Small intestine (tissue), 7 donors: ENCODE measurements at regions not wholly inside any gene's neighbourhood (a gene's known extent, or its start where the extent isn't known, plus 50 kb on each side); places are given as distances from the start of the nearest gene placed in this dataset.

ENCODE experiments used
- DNase-seq, 2 donors: peaks; one replicate each; pipeline versions ENCODE4 v3.0.0 to v3.0.0-alpha.2; 2013
- FAIRE-seq: peaks from 2 replicates; lab custom pipeline; 2012; peaks lifted over from hg19 to GRCh38; lab: Jason Lieb, UNC
- H3K27ac ChIP-seq, 3 donors: one replicate each; pipeline ENCODE4 v1.5.1; 2013; ENCODE audit warnings: low read length in 2 of 3, mild to moderate bottlenecking in 2 of 3, control low read depth in 1 of 3, inconsistent platforms in 1 of 3, low read depth in 1 of 3, moderate library complexity in 1 of 3
- H3K27me3 ChIP-seq, 3 donors: one replicate each; pipeline ENCODE4 v1.6.1; 2013; ENCODE audit warnings: low read length in 3 of 3, inconsistent platforms in 1 of 3; ENCODE audit not compliant: control insufficient read depth in 3 of 3, insufficient read depth in 3 of 3
- H3K36me3 ChIP-seq, 3 donors: one replicate each; pipeline ENCODE4 v1.6.1; 2013; ENCODE audit warnings: low read length in 3 of 3, inconsistent platforms in 1 of 3, low read depth in 1 of 3, mild to moderate bottlenecking in 1 of 3, moderate library complexity in 1 of 3; ENCODE audit not compliant: control insufficient read depth in 3 of 3, insufficient read depth in 2 of 3
- H3K4me1 ChIP-seq, 3 donors: one replicate each; pipeline ENCODE4 v1.6.1; 2013; ENCODE audit warnings: low read length in 2 of 3, inconsistent platforms in 1 of 3, low read depth in 1 of 3, mild to moderate bottlenecking in 1 of 3, moderate library complexity in 1 of 3; ENCODE audit not compliant: control insufficient read depth in 3 of 3, insufficient read depth in 2 of 3
- H3K4me3 ChIP-seq, 3 donors: one replicate each; pipeline ENCODE4 v1.5.1; 2013; ENCODE audit warnings: low read length in 3 of 3, control low read depth in 1 of 3, inconsistent platforms in 1 of 3, low read depth in 1 of 3, mild to moderate bottlenecking in 1 of 3, moderate library complexity in 1 of 3
- H3K9me3 ChIP-seq, 2 donors: one replicate each; pipeline ENCODE4 v1.6.1; 2013; ENCODE audit warnings: low read depth in 1 of 2, low read length in 1 of 2; ENCODE audit not compliant: control insufficient read depth in 2 of 2, insufficient read depth in 1 of 2
- WGBS, 3 donors: extraction: QIAGEN DNeasy Blood & Tissue Kit; methylation state at CpG; one replicate each; pipeline ENCODE4 v1.1.7; 2013; 5-methylcytosine and 5-hydroxymethylcytosine counted together
- donor health status: healthy with polysubstance abuse.
- donor health status: control.
- donor health status: control.
- donor health status: Bipolar disorder and iron deficiency.
- donor health status: healthy.

GRCh38 chr4:114034189-114034588 is 54.7 kb upstream of the ARSJ start:
- DNase-seq, result no peak
- H3K36me3 ChIP-seq, result no peaks in the 10 kb centered on the region
- H3K9me3 ChIP-seq, result no peaks in the 10 kb centered on the region
- H3K4me3 ChIP-seq, result no peak overlapping the region
- no peak for FAIRE-seq
- no peaks in the 10 kb centered on the region for H3K27me3 ChIP-seq
- H3K27ac ChIP-seq, result no peak overlapping the region
- H3K4me1 ChIP-seq, result peaks cover 0 to 7% (median 2%) of the 10 kb centered on the region in 3 donors

- peak overlapping the region in 1 of 3 donors; percentile 6 for H3K27ac ChIP-seq
- DNase-seq, result peak; percentile 16 to 82
- no peak for FAIRE-seq
- H3K27me3 ChIP-seq, result no peaks in the 10 kb centered on the region
- no peak overlapping the region for H3K4me3 ChIP-seq
- no peaks in the 10 kb centered on the region for H3K9me3 ChIP-seq
- WGBS, 3 donors, result 26 to 62% (median 37%) methylated on average over 4 of the region's 4 CpGs
- H3K36me3 ChIP-seq, result no peaks in the 10 kb centered on the region
- H3K4me1 ChIP-seq, result peaks cover 0 to 7% (median 2%) of the 10 kb centered on the region in 3 donors
Observed at GRCh38 chr4:114036426-114036825, 57.0 kb upstream of the ARSJ start.

DNA sequence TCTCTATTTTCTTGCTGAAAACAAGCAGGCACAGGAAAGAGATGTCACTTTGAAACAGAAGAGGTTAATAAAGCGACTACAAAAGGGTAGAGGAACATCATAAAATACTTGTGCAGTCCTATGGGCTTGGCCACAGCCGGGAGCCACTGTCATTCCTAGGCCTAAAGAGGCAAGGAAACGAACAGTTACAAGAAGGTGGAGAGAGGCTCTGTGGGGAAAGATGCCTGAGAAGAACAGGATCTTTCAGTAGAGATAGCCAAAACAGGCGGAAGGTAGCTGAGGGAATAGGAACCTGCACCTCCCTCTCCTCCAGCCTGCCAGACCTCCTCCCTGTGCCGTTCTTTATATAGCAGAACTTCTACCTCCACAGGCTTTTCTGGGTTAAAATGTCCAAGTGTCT is 57.4 kb upstream of the ARSJ start:
- FAIRE-seq (no peak), DNase-seq (no peak)
- peak overlapping the region in 1 of 3 donors; percentile 6 for H3K27ac ChIP-seq
- no peak overlapping the region for H3K4me3 ChIP-seq
- H3K4me1 ChIP-seq, result peaks cover 0 to 7% (median 2%) of the 10 kb centered on the region in 3 donors
- no peaks in the 10 kb centered on the region for H3K27me3 ChIP-seq
- no peaks in the 10 kb centered on the region for H3K36me3 ChIP-seq
- H3K9me3 ChIP-seq, result no peaks in the 10 kb centered on the region
- WGBS, 3 donors, result 81 to 85% (median 81%) methylated on average over 5 of the region's 5 CpGs

DNA sequence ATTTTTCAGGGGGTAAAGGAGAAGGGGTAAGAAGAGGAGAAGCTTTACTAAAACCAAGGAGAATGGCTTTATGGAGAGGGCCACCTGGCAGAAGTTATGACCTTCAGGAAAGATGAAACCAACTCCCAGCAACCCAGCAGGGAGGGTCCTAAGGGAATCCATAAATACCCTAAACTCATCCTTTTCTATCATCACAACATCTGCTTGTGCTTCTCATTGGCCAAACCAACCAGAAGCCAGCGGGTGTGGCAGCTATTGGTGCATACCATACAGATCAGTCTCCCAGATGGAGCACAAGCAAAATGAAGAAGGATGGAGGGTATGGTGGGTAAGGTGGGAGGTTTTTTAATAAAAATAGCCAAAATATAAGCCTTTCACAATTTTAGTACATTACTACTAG is 58.5 kb upstream of the ARSJ start:
- no peak overlapping the region for H3K27ac ChIP-seq
- FAIRE-seq, result no peak
- WGBS, 3 donors, result 95 to 96% (median 95%) methylated on average over 1 of the region's 1 CpG
- no peak overlapping the region for H3K4me3 ChIP-seq
- no peak for DNase-seq
- no peaks in the 10 kb centered on the region for H3K27me3 ChIP-seq
- peaks cover 0 to 7% (median 2%) of the 10 kb centered on the region in 3 donors for H3K4me1 ChIP-seq
- H3K9me3 ChIP-seq, result no peaks in the 10 kb centered on the region
- no peaks in the 10 kb centered on the region for H3K36me3 ChIP-seq

GRCh38 chr4:114038762-114039387 is 59.4 kb upstream of the ARSJ start:
- Histone ChIP-seq H3K9me3 (no peaks in the 10 kb centered on the region), H3K27ac (no peak overlapping the region), H3K4me3 (no peak overlapping the region), H3K36me3 (no peaks in the 10 kb centered on the region), H3K27me3 (no peaks in the 10 kb centered on the region), H3K4me1 (peaks cover 0 to 7% (median 2%) of the 10 kb centered on the region in 3 donors)
- WGBS, 3 donors, result 66 to 79% (median 72%) methylated on average over 2 of the region's 2 CpGs
- DNase-seq, result no peak
- no peak for FAIRE-seq

- H3K4me3 ChIP-seq, result no peak overlapping the region
- no peak overlapping the region for H3K27ac ChIP-seq
- no peak for DNase-seq
- WGBS, 3 donors, result 50 to 58% (median 56%) methylated on average over 3 of the region's 3 CpGs
- no peaks in the 10 kb centered on the region for H3K9me3 ChIP-seq
- FAIRE-seq, result no peak
- no peaks in the 10 kb centered on the region for H3K27me3 ChIP-seq
- H3K4me1 ChIP-seq, result peaks cover 0 to 7% (median 2%) of the 10 kb centered on the region in 3 donors
- no peaks in the 10 kb centered on the region for H3K36me3 ChIP-seq
Observed at GRCh38 chr4:114040319-114041116, 61.1 kb upstream of the ARSJ start.

- Histone ChIP-seq H3K27me3 (no peaks in the 10 kb centered on the region), H3K36me3 (no peaks in the 10 kb centered on the region), H3K27ac (no peak overlapping the region), H3K9me3 (no peaks in the 10 kb centered on the region), H3K4me3 (no peak overlapping the region), H3K4me1 (peaks cover 0 to 7% (median 2%) of the 10 kb centered on the region in 3 donors)
- FAIRE-seq, result no peak
- no peak for DNase-seq
- WGBS, 3 donors, result 87 to 95% (median 90%) methylated on average over 2 of the region's 2 CpGs
Observed at GRCh38 chr4:114041117-114041475, 61.6 kb upstream of the ARSJ start.

GRCh38 chr4:114043116-114043515 is 63.7 kb upstream of the ARSJ start:
- no peaks in the 10 kb centered on the region for H3K9me3 ChIP-seq
- H3K36me3 ChIP-seq, result no peaks in the 10 kb centered on the region
- H3K4me3 ChIP-seq, result no peak overlapping the region
- H3K4me1 ChIP-seq, result no peaks in the 10 kb centered on the region
- no peak overlapping the region for H3K27ac ChIP-seq
- DNase-seq (no peak), FAIRE-seq (no peak)
- no peaks in the 10 kb centered on the region for H3K27me3 ChIP-seq
